HL-60 (cell line): ENCODE measurements at regions not wholly inside any gene's neighbourhood (a gene's known extent, or its start where the extent isn't known, plus 50 kb on each side); places are given as distances from the start of the nearest gene placed in this dataset.

ENCODE experiments used
- DNase-seq, 2 experiments: peaks; one replicate each; pipeline ENCODE4 v3.0.0-alpha.2; 2010 to 2020; ENCODE audit warnings: low read depth in 1 of 2, low spot score in 1 of 2
- H3K27ac ChIP-seq: fragments of 250-450 bp; sonication (Bioruptor Pico); replicated peaks from 2 replicates; pipeline ENCODE4 v1.5.1; 2020; ENCODE audit warnings: mild to moderate bottlenecking, moderate library complexity
- H3K27me3 ChIP-seq: fragments of 250-450 bp; sonication (Bioruptor Pico); 2 replicates; pipeline ENCODE4 v1.5.1; 2021; ENCODE audit warnings: mild to moderate bottlenecking, moderate library complexity; ENCODE audit not compliant: insufficient read depth, poor library complexity, severe bottlenecking
- H3K4me3 ChIP-seq: replicated peaks from 2 replicates; pipeline ENCODE4 v1.5.1; 2011; ENCODE audit warnings: mild to moderate bottlenecking, control low read depth, low read length; ENCODE audit not compliant: insufficient read depth
- CTCF ChIP-seq: IDR thresholded peaks from one replicate; pipeline ENCODE4 v1.5.1; 2011; ENCODE audit warnings: low read length, control low read depth, inconsistent platforms; ENCODE audit not compliant: insufficient read depth
- GABPA ChIP-seq: IDR thresholded peaks from 2 replicates; pipeline ENCODE4 v1.6.1; 2012; ENCODE audit warnings: low read depth
- POLR2AphosphoS5 ChIP-seq: IDR thresholded peaks from 2 replicates; pipeline ENCODE4 v1.6.1; 2012; ENCODE audit warnings: low read depth
- REST ChIP-seq: IDR thresholded peaks from 2 replicates; pipeline ENCODE4 v1.6.1; 2012; ENCODE audit warnings: low read depth; ENCODE audit not compliant: insufficient replicate concordance
- SPI1 ChIP-seq: IDR thresholded peaks from 2 replicates; pipeline ENCODE4 v1.6.1; 2012; ENCODE audit warnings: low read depth, mild to moderate bottlenecking, borderline replicate concordance

- DNase-seq = no peak
- TF ChIP-seq GABPA (no peak), CTCF (no peak), REST (no peak), SPI1 (no peak), POLR2AphosphoS5 (no peak)
- H3K27ac ChIP-seq = no peak overlapping the region
These were observed 122.3 kb upstream of the NTF3 start for GRCh38 chr12:5309654-5310053.

DNA sequence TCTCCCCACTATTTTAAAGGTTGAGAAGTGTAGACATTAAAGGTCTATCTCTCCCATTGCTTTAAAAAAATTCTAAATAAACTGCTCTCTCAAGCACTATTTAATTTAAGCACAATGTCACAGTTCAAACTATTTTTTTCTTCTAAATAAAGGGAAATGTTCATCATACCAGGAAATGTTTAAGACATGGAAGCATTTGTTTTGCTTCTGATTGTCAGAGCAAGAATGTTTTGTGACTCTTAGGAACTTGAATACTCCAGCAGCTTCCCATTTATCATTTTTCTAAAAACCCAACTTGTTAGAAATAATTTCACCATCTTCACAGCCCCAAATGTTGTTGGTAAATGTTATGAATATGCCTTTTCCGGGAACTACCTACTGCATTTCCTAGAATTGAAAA lies 121.8 kb upstream of the NTF3 start:
- no peak for TF ChIP-seq SPI1
- TF ChIP-seq GABPA = no peak
- no peak for TF ChIP-seq CTCF
- TF ChIP-seq POLR2AphosphoS5 = no peak
- TF ChIP-seq REST = no peak
- Histone ChIP-seq H3K4me3 (no peak overlapping the region), H3K27ac (no peak overlapping the region), H3K27me3 (no peaks in the 10 kb centered on the region)
- DNase-seq = no peak

More at GRCh38 chr12:5309654-5310053, 122.3 kb upstream of the NTF3 start:
- Histone ChIP-seq H3K4me3 (no peak overlapping the region), H3K27me3 (no peaks in the 10 kb centered on the region)

DNA sequence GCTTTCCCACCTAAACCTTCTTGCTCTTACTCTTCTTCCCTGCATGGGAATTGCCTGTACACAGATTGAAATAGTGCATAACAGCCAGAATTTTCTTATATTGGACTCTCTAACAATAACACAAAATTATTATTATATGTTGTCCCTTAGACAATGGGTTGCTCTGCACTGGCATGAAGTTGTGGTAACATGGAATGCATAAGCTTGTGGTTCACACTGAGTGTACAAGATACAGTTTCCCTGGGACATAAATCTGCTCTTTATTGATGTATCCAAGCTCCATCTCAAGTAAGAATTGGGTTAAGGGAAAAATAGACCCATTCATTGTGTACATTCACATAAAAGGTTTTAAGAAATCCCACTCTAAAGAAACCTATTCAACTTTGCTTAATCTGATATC lies 114.4 kb upstream of the NTF3 start:
- Histone ChIP-seq H3K27me3 (no peaks in the 10 kb centered on the region), H3K27ac (no peak overlapping the region), H3K4me3 (no peak overlapping the region)
- TF ChIP-seq GABPA = no peak
- TF ChIP-seq CTCF = no peak
- TF ChIP-seq POLR2AphosphoS5 = no peak
- no peak for TF ChIP-seq REST
- no peak for TF ChIP-seq SPI1
- DNase-seq = no peak
